T-helper 9 cell (primary cell): ENCODE measurements at regions not wholly inside any gene's neighbourhood (a gene's known extent, or its start where the extent isn't known, plus 50 kb on each side); places are given as distances from the start of the nearest gene placed in this dataset.
"Not testable (repeated sequence)": the region's sequence is repeated elsewhere in the genome, so short reads cannot be mapped to it uniquely, and the experiment has no call there.

Experiments
- DNase-seq: peaks from one replicate; pipeline ENCODE4 v3.0.0-alpha.2; 2020

GRCh38 chr3:182424006-182424405, 369.3 kb upstream of the ATP11B start:
- no peak for DNase-seq

- DNase-seq: not testable (repeated sequence)
These were observed 367.2 kb upstream of the ATP11B start for GRCh38 chr3:182425926-182426718.

- DNase-seq: not testable (repeated sequence)
These were observed 361.3 kb upstream of the ATP11B start for GRCh38 chr3:182431972-182432371.

GRCh38 chr3:182435860-182436259, 357.4 kb upstream of the ATP11B start:
- DNase-seq: no peak

- DNase-seq: no peak
These were observed 356.8 kb upstream of the ATP11B start for GRCh38 chr3:182436547-182436946.

GRCh38 chr3:182438398-182438797, 354.9 kb upstream of the ATP11B start:
- DNase-seq: no peak

GRCh38 chr3:182440101-182440500, 353.2 kb upstream of the ATP11B start:
- DNase-seq: no peak

- DNase-seq: no peak
These were observed 347.7 kb upstream of the ATP11B start for GRCh38 chr3:182445576-182445975.

- no peak for DNase-seq
These were observed 342.1 kb upstream of the ATP11B start for GRCh38 chr3:182450942-182451787.

- DNase-seq: no peak
These were observed 341.4 kb upstream of the ATP11B start for GRCh38 chr3:182451871-182452270.

GRCh38 chr3:182455011-182455410, 338.3 kb upstream of the ATP11B start:
- DNase-seq: no peak

- no peak for DNase-seq
These were observed 333.0 kb upstream of the ATP11B start for GRCh38 chr3:182460303-182460702.

- DNase-seq: no peak
These were observed 331.2 kb upstream of the ATP11B start for GRCh38 chr3:182462152-182462551.

GRCh38 chr3:182464513-182465145, 328.7 kb upstream of the ATP11B start:
- no peak for DNase-seq

GRCh38 chr3:182465301-182466185, 327.8 kb upstream of the ATP11B start:
- no peak for DNase-seq

- no peak for DNase-seq
These were observed 324.2 kb upstream of the ATP11B start for GRCh38 chr3:182469086-182469485.

GRCh38 chr3:182470187-182470586, 323.1 kb upstream of the ATP11B start:
- DNase-seq: no peak

GRCh38 chr3:182473191-182473710, 320.1 kb upstream of the ATP11B start:
- DNase-seq: no peak

GRCh38 chr3:182478369-182478768, 314.9 kb upstream of the ATP11B start:
- no peak for DNase-seq

GRCh38 chr3:182479419-182480336, 313.6 kb upstream of the ATP11B start:
- DNase-seq: no peak

GRCh38 chr3:182482705-182483104, 310.6 kb upstream of the ATP11B start:
- no peak for DNase-seq
